ENCODE measurements at regions not wholly inside any gene's neighbourhood (a gene's known extent, or its start where the extent isn't known, plus 50 kb on each side); places are given as distances from the start of the nearest gene placed in this dataset.

- DNase-seq = no peak
Measured at GRCh38 chr1:201589186-201589585, 50.3 kb downstream of the NAV1 start.

GRCh38 chr1:201590474-201590873, 51.5 kb downstream of the NAV1 start:
- DNase-seq = no peak

DNA sequence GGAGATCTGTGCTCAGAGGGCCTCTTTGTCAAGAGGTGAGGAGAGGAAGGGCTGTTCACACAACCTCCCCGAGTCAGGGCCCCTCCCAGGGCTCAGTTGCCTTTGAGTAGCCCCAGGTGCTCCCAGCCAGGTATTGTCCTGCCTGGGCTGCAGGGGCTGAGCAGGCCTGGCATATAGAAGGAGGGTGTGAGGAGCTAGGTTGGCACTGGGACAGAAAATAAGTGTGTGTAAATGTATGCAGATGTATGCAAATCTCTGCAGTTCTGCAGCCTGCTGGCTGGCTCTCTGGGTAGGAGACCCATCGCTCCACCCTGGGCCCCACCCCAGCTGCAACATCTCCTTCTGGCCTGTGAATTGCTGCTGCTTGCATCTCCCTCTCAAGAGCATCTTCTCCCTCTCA, 52.4 kb downstream of the NAV1 start:
- no peak for DNase-seq

GRCh38 chr1:201591981-201592380, 53.1 kb downstream of the NAV1 start:
- no peak for DNase-seq

DNA sequence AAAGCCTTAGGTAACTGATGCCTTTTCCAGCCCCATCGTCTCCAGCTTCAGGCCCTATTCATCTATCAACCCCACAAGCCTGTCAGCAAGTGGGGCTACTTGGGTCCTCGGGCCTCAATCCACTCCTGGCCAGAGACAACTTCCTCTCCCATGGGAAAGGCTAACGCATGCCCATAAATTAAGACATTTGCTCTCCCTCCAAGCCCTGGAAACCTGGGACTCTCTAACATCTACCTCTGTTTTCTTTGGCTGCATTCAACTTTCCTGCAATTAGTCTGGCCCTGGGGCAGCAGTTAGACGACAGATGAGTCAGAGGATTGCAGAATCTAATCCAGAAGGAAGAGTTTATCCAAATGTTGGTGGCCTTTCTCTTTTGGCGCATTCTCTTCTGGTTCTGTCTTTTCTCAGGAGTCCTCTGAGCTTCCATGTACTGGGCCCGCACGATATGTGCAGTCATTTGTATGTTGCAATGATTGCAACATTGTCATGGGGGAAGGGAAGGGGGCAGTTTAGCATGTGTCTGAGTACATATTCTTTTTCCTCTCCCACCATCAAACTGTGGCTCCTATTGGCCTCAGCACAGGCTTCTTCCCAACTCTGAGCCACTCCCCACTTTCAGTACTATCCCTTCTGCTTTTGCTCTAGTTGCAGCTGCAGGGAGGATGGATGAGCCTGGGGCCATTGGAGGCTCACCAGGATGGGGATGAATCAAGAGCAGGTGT, 54.4 kb downstream of the NAV1 start:
- peak; percentile 91 for DNase-seq

- no peak for DNase-seq
Measured at GRCh38 chr1:201594575-201595245, 55.8 kb downstream of the NAV1 start.

- no peak for DNase-seq
Measured at GRCh38 chr1:201595381-201595780, 56.5 kb downstream of the NAV1 start.

DNA sequence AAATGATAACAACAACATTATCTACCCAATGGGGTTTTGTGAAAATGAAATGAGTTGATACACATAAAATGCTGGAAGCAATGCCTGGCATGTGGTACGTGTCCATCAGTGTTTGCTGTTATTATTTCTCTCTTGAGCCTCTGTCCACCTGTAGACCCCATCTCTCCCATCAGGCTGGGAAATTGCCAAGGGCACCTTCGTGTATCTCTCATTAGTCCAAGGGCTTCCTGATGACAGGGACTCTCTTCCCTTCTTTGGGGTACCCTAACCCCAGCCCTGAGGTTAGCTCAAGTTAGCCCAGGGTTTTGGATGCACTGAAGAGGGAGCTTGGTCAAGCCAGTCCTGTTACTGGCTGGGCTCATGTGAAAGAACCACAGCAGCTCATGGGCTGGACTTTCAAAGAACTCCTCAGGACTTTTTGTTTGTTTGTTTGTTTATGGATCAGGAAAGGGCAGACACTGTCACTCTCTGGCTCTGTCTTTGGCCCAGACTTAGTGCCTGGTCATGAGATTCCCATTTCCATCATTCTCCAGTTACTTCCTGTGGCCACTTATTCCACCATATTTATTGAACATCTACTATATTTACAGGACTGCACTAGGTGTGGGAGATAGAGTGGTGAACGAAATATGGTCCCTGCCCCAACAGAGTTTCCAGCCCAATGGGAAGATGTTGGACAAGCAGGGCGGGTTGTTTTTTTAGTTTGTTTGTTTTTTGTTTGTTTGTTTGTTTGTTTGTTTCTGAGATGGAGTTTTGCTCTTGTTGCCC, 57.4 kb downstream of the NAV1 start:
- no peak for DNase-seq

GRCh38 chr1:201597551-201598230, 58.8 kb downstream of the NAV1 start:
- no peak for DNase-seq

- DNase-seq = no peak
Measured at GRCh38 chr1:201598396-201598795, 59.5 kb downstream of the NAV1 start.

- DNase-seq = no peak
Measured at GRCh38 chr1:201598973-201599372, 60.0 kb downstream of the NAV1 start.

DNA sequence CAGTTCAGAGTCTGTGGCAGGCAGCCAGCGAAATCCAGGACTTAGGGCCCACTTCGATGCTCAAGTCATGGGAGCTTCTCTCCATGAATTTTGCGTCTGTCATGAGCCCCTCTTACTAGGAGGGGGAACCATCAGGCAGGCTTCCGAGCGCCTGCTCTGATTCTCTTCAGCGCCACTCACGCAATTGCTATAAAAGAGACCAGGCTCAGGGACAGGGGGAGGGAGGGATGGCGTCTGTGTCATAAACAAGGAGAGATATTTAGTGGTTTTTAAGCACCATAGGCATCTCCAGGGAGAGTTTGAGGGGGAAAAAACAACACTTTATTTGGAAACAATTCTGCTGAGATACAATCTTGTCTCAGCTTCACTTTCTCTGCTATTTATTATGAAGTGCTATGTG, 60.6 kb downstream of the NAV1 start:
- DNase-seq = no peak

- peak; percentile 96 for DNase-seq
Measured at GRCh38 chr1:201602413-201603265, 63.7 kb downstream of the NAV1 start.

- peak; percentile 12 for DNase-seq
Measured at GRCh38 chr1:201603613-201604232, 64.8 kb downstream of the NAV1 start.

GRCh38 chr1:201605385-201606010, 66.6 kb downstream of the NAV1 start:
- no peak for DNase-seq

DNA sequence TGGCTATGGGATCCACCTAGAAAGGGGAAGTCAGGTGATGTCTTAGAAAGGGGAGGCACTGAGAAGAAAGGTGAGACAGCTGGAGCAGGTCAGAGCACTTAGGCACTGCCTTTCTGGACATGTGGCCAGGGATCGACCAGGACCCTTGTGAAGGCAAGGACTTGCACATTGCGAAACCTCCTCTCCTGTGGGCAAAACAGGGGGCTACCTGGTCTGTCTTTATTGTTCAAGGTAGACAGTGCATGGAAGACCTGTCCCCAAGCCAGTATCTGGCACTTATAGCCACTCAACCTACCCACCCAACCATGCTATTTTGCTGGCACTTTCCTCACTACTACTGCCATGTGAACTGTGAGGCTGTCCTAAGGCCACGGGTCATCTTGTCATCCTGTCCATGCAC, 67.2 kb downstream of the NAV1 start:
- no peak for DNase-seq

- DNase-seq = no peak
Measured at GRCh38 chr1:201606623-201607022, 67.7 kb downstream of the NAV1 start.

DNA sequence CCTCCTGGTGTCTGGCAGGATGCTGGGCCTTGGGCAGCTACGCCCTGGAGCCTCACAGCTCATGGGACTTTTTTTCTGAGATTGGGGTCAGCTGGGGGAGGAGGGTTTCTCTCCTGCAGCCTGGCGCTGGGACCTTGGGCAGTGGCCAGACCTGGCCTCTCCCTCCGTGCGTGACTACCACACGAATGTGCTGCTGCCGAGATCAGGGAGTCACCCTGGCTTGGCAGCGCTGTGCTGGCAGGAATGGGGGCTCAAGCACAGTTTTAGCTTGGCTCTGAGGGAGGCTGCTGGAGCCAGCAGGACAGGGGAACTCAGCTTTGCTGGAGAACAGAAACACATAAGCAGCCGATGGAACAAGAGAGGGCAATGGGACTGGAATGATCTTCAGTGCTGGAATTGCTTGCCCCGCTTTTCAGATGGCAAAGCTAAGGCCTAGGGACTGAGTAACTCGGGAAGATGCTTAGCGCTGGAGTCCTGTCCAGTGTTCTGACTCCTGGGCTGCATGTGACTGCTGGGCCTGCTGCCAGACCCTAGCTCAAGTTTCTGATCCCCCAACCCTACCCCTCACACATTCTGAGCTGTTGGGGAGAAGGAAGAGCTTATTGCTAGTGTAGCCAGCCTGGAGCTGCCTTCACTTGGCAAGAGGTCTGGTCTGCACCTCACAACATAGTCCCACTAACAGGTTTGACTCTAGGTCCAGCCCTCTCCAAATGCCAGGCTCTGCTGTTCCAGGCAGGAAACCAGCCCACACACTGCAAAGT, 69.9 kb downstream of the NAV1 start:
- DNase-seq = no peak

- no peak for DNase-seq
Measured at GRCh38 chr1:201609661-201610318, 70.9 kb downstream of the NAV1 start.

- no peak for DNase-seq
Measured at GRCh38 chr1:201610858-201611257, 71.9 kb downstream of the NAV1 start.

Data from HCEC 1CT (cell line).